GM23338 (cell line): ENCODE measurements at regions not wholly inside any gene's neighbourhood (a gene's known extent, or its start where the extent isn't known, plus 50 kb on each side); places are given as distances from the start of the nearest gene placed in this dataset.

Source experiments
- ATAC-seq: fragments of 200-7000 bp; cut with Tn5 transposase; 3 replicates; pipeline ENCODE4 v1.9.1; 2020
- DNase-seq: peaks from one replicate; pipeline ENCODE4 v3.0.0-alpha.2; 2015; ENCODE audit warnings: low spot score
- H2AFZ ChIP-seq: fragments of 200-600 bp; sonication (generic); 2 replicates; pipeline ENCODE4 v1.8.0; 2016; ENCODE audit warnings: antibody characterized with exemption, mild to moderate bottlenecking, moderate library complexity
- H3F3A ChIP-seq: fragments of 200-600 bp; sonication (generic); replicated peaks from 2 replicates; pipeline ENCODE4 v1.8.0; 2017; ENCODE audit warnings: antibody characterized with exemption, mixed run types, low read depth
- H3K27ac ChIP-seq: fragments of 200-600 bp; sonication (generic); 2 replicates; pipeline ENCODE4 v1.6.1; 2016; ENCODE audit warnings: low read depth
- H3K27me3 ChIP-seq: fragments of 200-600 bp; sonication (generic); 2 replicates; pipeline ENCODE4 v1.8.0; 2016; ENCODE audit warnings: mild to moderate bottlenecking, mixed run types, moderate library complexity; ENCODE audit not compliant: insufficient read depth
- H3K36me3 ChIP-seq: fragments of 200-600 bp; sonication (generic); 2 replicates; pipeline ENCODE4 v1.8.0; 2016; ENCODE audit warnings: mild to moderate bottlenecking; ENCODE audit not compliant: insufficient read depth
- H3K4me1 ChIP-seq: fragments of 200-600 bp; sonication (generic); 2 replicates; pipeline ENCODE4 v1.8.0; 2016; ENCODE audit warnings: mild to moderate bottlenecking, moderate library complexity; ENCODE audit not compliant: insufficient read depth
- H3K4me2 ChIP-seq: fragments of 200-600 bp; sonication (generic); 2 replicates; pipeline ENCODE4 v1.7.1; 2017; ENCODE audit warnings: mixed run types
- H3K4me3 ChIP-seq: fragments of 200-600 bp; sonication (generic); 2 replicates; pipeline ENCODE4 v1.6.1; 2016; ENCODE audit warnings: mixed run types
- H3K79me2 ChIP-seq: fragments of 200-600 bp; sonication (generic); replicated peaks from 2 replicates; pipeline ENCODE4 v1.8.0; 2017; ENCODE audit warnings: mild to moderate bottlenecking; ENCODE audit not compliant: insufficient read depth
- H3K9me2 ChIP-seq: fragments of 200-600 bp; sonication (generic); 2 replicates; pipeline ENCODE4 v1.8.0; 2017; ENCODE audit not compliant: insufficient read depth
- H4K20me1 ChIP-seq: fragments of 200-600 bp; sonication (generic); replicated peaks from 2 replicates; pipeline ENCODE4 v1.8.0; 2017; ENCODE audit warnings: mild to moderate bottlenecking; ENCODE audit not compliant: insufficient read depth
- H3K27ac Mint-ChIP-seq: 2 replicates; pipeline ENCODE4 v1.8.0; 2020; ENCODE audit warnings: inconsistent platforms, mild to moderate bottlenecking, moderate library complexity, mixed read lengths
- H3K27me3 Mint-ChIP-seq: 3 replicates; pipeline ENCODE4 v1.8.0; 2022; ENCODE audit warnings: low read depth, mild to moderate bottlenecking, moderate library complexity, mixed read lengths, inconsistent platforms; ENCODE audit not compliant: insufficient read depth, poor library complexity
- H3K36me3 Mint-ChIP-seq: 3 replicates; pipeline ENCODE4 v1.8.0; 2021; ENCODE audit warnings: low read depth, mild to moderate bottlenecking, inconsistent platforms, moderate library complexity, mixed read lengths
- H3K4me1 Mint-ChIP-seq: 3 replicates; pipeline ENCODE4 v1.8.0; 2020; ENCODE audit warnings: mild to moderate bottlenecking, inconsistent platforms, mixed read lengths
- H3K4me3 Mint-ChIP-seq: 3 replicates; pipeline ENCODE4 v1.8.0; 2021; ENCODE audit warnings: moderate library complexity, mild to moderate bottlenecking, inconsistent platforms, mixed read lengths
- H3K9me3 Mint-ChIP-seq: 3 replicates; pipeline ENCODE4 v1.8.0; 2020; ENCODE audit warnings: moderate library complexity, mild to moderate bottlenecking, inconsistent platforms, mixed read lengths
- CREB1 ChIP-seq: fragments of 250-450 bp; sonication (Bioruptor Pico); IDR thresholded peaks from 2 replicates; pipeline ENCODE4 v1.5.0; 2020; ENCODE audit warnings: low read depth, mild to moderate bottlenecking, moderate library complexity
- CTCF ChIP-seq, 2 experiments: fragments of 200-600 bp in 1 of 2; sonication (generic) in 1 of 2; conservative IDR thresholded peaks; 2 replicates each; pipeline versions ENCODE4 v1.5.1 to v1.6.1; 2016 to 2017; ENCODE audit warnings: antibody characterized with exemption in 2 of 2, low read depth in 2 of 2, mild to moderate bottlenecking in 2 of 2, moderate library complexity in 1 of 2
- EZH2 ChIP-seq: fragments of 200-600 bp; sonication (generic); IDR thresholded peaks from one replicate; pipeline ENCODE4 v1.8.0; 2017; ENCODE audit warnings: antibody characterized with exemption, mild to moderate bottlenecking, low read depth; ENCODE audit not compliant: unreplicated experiment
- NANOG ChIP-seq: IDR thresholded peaks from 2 replicates; pipeline ENCODE4 v1.6.1; 2016; ENCODE audit warnings: antibody characterized with exemption, borderline replicate concordance
- STAT1 ChIP-seq: IDR thresholded peaks from one replicate; pipeline ENCODE4 v1.6.1; 2016; ENCODE audit warnings: antibody characterized with exemption; ENCODE audit not compliant: unreplicated experiment
- ZNF114 ChIP-seq: fragments of 250-450 bp; sonication (Bioruptor Pico); IDR thresholded peaks from 2 replicates; pipeline ENCODE4 v1.5.0; 2020; ENCODE audit warnings: mild to moderate bottlenecking, moderate library complexity
- ZNF331 ChIP-seq: fragments of 250-450 bp; sonication (Bioruptor Pico); IDR thresholded peaks from 2 replicates; pipeline ENCODE4 v1.5.0; 2020; ENCODE audit warnings: low read depth, mild to moderate bottlenecking, moderate library complexity
- ZNF462 ChIP-seq: fragments of 250-450 bp; sonication (Bioruptor Pico); IDR thresholded peaks from 2 replicates; pipeline ENCODE4 v1.5.0; 2020; ENCODE audit warnings: mild to moderate bottlenecking, moderate library complexity

- no peak for TF ChIP-seq ZNF462 (CRISPR knock-in tag)
Measured at GRCh38 chr1:221636096-221636495, 105.8 kb downstream of the DUSP10 start (continued).

GRCh38 chr1:221636967-221637366 is 104.9 kb downstream of the DUSP10 start:
- Histone ChIP-seq H3K9me2 (no peaks in the 10 kb centered on the region), H3K4me3 (no peak overlapping the region), H2AFZ (no peak overlapping the region), H3K4me2 (no peak overlapping the region), H3K36me3 (no peaks in the 10 kb centered on the region), H3F3A (no peaks in the 10 kb centered on the region), H3K27ac (no peak overlapping the region), H3K27me3 (no peaks in the 10 kb centered on the region), H3K4me1 (no peaks in the 10 kb centered on the region), H4K20me1 (no peaks in the 10 kb centered on the region), H3K79me2 (no peaks in the 10 kb centered on the region)
- Mint-ChIP-seq H3K27ac (no peak overlapping the region), H3K9me3 (no peaks in the 10 kb centered on the region; the same call in 2 of the 3 replicates), H3K27me3 (peaks cover 2% of the 10 kb centered on the region), H3K36me3 (no peaks in the 10 kb centered on the region), H3K4me3 (no peak overlapping the region), H3K4me1 (no peaks in the 10 kb centered on the region)
- ATAC-seq (no peak), DNase-seq (no peak)
- TF ChIP-seq STAT1: no peak
- TF ChIP-seq CTCF (conservative IDR thresholded peaks at IDR 0.05; ENCODE audit: low read depth in 2 of 2): no peak
- TF ChIP-seq ZNF462 (CRISPR knock-in tag): no peak
- no peak for TF ChIP-seq NANOG
- TF ChIP-seq EZH2: no peak
- no peak for TF ChIP-seq ZNF331 (CRISPR knock-in tag)
- no peak for TF ChIP-seq ZNF114 (CRISPR knock-in tag)
- no peak for TF ChIP-seq CREB1
